ENCODE measurements at regions not wholly inside any gene's neighbourhood (a gene's known extent, or its start where the extent isn't known, plus 50 kb on each side); places are given as distances from the start of the nearest gene placed in this dataset.

GRCh38 chr9:103627731-103628130, 466.4 kb upstream of the SMC2 start:
- TF ChIP-seq CTCF (conservative IDR thresholded peaks at IDR 0.05) (no peak), EZH2 (IDR thresholded peaks at IDR 0.05; ENCODE audit: low read depth) (no peak)

Data from PC-9 (cell line).